H1 (cell line): ENCODE measurements at regions not wholly inside any gene's neighbourhood (a gene's known extent, or its start where the extent isn't known, plus 50 kb on each side); places are given as distances from the start of the nearest gene placed in this dataset.

Experiments used
- CTCF ChIA-PET: fragments of 300-600 bp; sonication (Branson Sonifier 250); formaldehyde crosslinking; loops from one replicate; lab custom pipeline; 2021; ENCODE audit not compliant: partially characterized antibody; lab: Charles Lee
- POLR2A ChIA-PET: fragments of 300-600 bp; sonication (Branson Sonifier 250); formaldehyde crosslinking; loops from one replicate; lab custom pipeline; 2021; ENCODE audit warnings: inconsistent platforms; ENCODE audit not compliant: partially characterized antibody; lab: Charles Lee
- DNase-seq, 2 experiments: peaks; one replicate each; pipeline versions ENCODE4 v3.0.0 to v3.0.0-alpha.2; 2010 to 2022; ENCODE audit warnings: low spot score in 2 of 2, low read depth in 1 of 2, mixed read lengths in 1 of 2
- FAIRE-seq: peaks from 2 replicates; lab custom pipeline; 2011; peaks lifted over from hg19 to GRCh38; lab: Jason Lieb, UNC
- H2AFZ ChIP-seq: 2 replicates; pipeline ENCODE4 v1.8.1; 2012; ENCODE audit warnings: low read length, inconsistent platforms
- H2AK5ac ChIP-seq: 2 replicates; pipeline ENCODE4 v1.6.1; 2013; ENCODE audit warnings: low read depth, low read length
- H2BK120ac ChIP-seq: replicated peaks from 2 replicates; pipeline ENCODE3; 2013; ENCODE audit warnings: low read depth, low read length, inconsistent platforms
- H2BK12ac ChIP-seq: 2 replicates; pipeline ENCODE4 v1.6.1; 2013; ENCODE audit warnings: low read depth, low read length
- H2BK15ac ChIP-seq: 2 replicates; pipeline ENCODE4 v1.6.1; 2013; ENCODE audit warnings: low read length
- H2BK20ac ChIP-seq: 2 replicates; pipeline ENCODE4 v1.6.1; 2013; ENCODE audit warnings: low read length
- H2BK5ac ChIP-seq: 2 replicates; pipeline ENCODE4 v1.6.1; 2013; ENCODE audit warnings: low read depth, low read length
- H3K14ac ChIP-seq: 2 replicates; pipeline ENCODE4 v1.6.1; 2013; ENCODE audit warnings: inconsistent platforms; ENCODE audit not compliant: insufficient read length
- H3K18ac ChIP-seq: 2 replicates; pipeline ENCODE4 v1.6.1; 2013; ENCODE audit warnings: low read length; ENCODE audit errors: extremely low read depth
- H3K23ac ChIP-seq: 2 replicates; pipeline ENCODE4 v1.6.1; 2013; ENCODE audit warnings: inconsistent platforms; ENCODE audit not compliant: insufficient read length
- H3K23me2 ChIP-seq: 2 replicates; pipeline ENCODE4 v1.6.1; 2013; ENCODE audit warnings: low read depth, low read length
- H3K27ac ChIP-seq: 2 replicates; pipeline ENCODE4 v1.6.1; 2011; ENCODE audit warnings: low read depth, low read length, inconsistent platforms
- H3K27me3 ChIP-seq, 4 experiments: replicated peaks in 1 of 4; 1 replicate in 1 of 4; 2 replicates in 3 of 4; pipeline versions ENCODE4 v1.6.1 to v1.8.1; 2011 to 2013; ENCODE audit warnings: low read length in 3 of 4, mild to moderate bottlenecking in 3 of 4, inconsistent platforms in 2 of 4, mixed read lengths in 2 of 4, moderate library complexity in 1 of 4; ENCODE audit not compliant: control insufficient read depth in 3 of 4, insufficient read depth in 3 of 4; ENCODE audit errors: extremely low read depth in 1 of 4
- H3K36me3 ChIP-seq, 4 experiments: 2 replicates each; pipeline versions ENCODE4 v1.6.1 to v1.8.1; 2011 to 2013; ENCODE audit warnings: mild to moderate bottlenecking in 4 of 4, low read length in 3 of 4, moderate library complexity in 2 of 4, control low read depth in 1 of 4, inconsistent platforms in 1 of 4; ENCODE audit not compliant: insufficient read depth in 4 of 4, control insufficient read depth in 2 of 4
- H3K4ac ChIP-seq: replicated peaks from 2 replicates; pipeline ENCODE3; 2013; ENCODE audit warnings: low read length, low read depth, mixed read lengths, inconsistent platforms; ENCODE audit not compliant: insufficient read length
- H3K4me1 ChIP-seq, 4 experiments: replicated peaks in 1 of 4; 1 replicate in 1 of 4; 2 replicates in 3 of 4; pipeline versions ENCODE4 v1.6.1 to v1.8.1; 2011 to 2013; ENCODE audit warnings: low read length in 3 of 4, inconsistent platforms in 2 of 4, mixed read lengths in 1 of 4; ENCODE audit not compliant: insufficient read depth in 4 of 4, control insufficient read depth in 3 of 4
- H3K4me2 ChIP-seq, 2 experiments: 2 replicates each; pipeline versions ENCODE4 v1.6.1 to v1.8.1; 2011 to 2013; ENCODE audit warnings: low read depth in 2 of 2, low read length in 2 of 2, control low read depth in 1 of 2, inconsistent platforms in 1 of 2, mild to moderate bottlenecking in 1 of 2; ENCODE audit not compliant: insufficient read depth in 1 of 2
- H3K4me3 ChIP-seq, 4 experiments: fragments of 200-600, 300-600 bp in 1 of 4; sonication (generic), shearing (Covaris generic), sonication (Bioruptor Twin) in 1 of 4; 2 replicates each; pipeline versions ENCODE4 v1.5.1 to v1.8.1; 2011 to 2016; ENCODE audit warnings: low read length in 4 of 4, low read depth in 3 of 4, control low read depth in 2 of 4, inconsistent platforms in 2 of 4, mild to moderate bottlenecking in 2 of 4, mixed read lengths in 1 of 4, moderate library complexity in 1 of 4; ENCODE audit not compliant: insufficient read depth in 2 of 4; ENCODE audit errors: extremely low read depth in 1 of 4
- H3K56ac ChIP-seq: replicated peaks from 2 replicates; pipeline ENCODE3; 2013; ENCODE audit warnings: low read depth, mild to moderate bottlenecking, mixed read lengths, low read length, inconsistent platforms; ENCODE audit not compliant: insufficient read length
- H3K79me1 ChIP-seq: 2 replicates; pipeline ENCODE4 v1.6.1; 2013; ENCODE audit warnings: low read depth, low read length, control low read depth
- H3K79me2 ChIP-seq, 2 experiments: 2 replicates each; pipeline versions ENCODE4 v1.6.1 to v1.8.1; 2012 to 2013; ENCODE audit warnings: low read length in 2 of 2, mild to moderate bottlenecking in 2 of 2, inconsistent platforms in 1 of 2; ENCODE audit not compliant: insufficient read depth in 2 of 2, control insufficient read depth in 1 of 2
- H3K9ac ChIP-seq, 4 experiments: replicated peaks in 1 of 4; 1 replicate in 1 of 4; 2 replicates in 3 of 4; pipeline versions ENCODE4 v1.6.1 to v1.8.1; 2011 to 2013; ENCODE audit warnings: low read depth in 3 of 4, low read length in 3 of 4, control low read depth in 2 of 4, mild to moderate bottlenecking in 2 of 4, moderate library complexity in 2 of 4, inconsistent platforms in 1 of 4; ENCODE audit errors: extremely low read depth in 1 of 4
- H3K9me3 ChIP-seq, 2 experiments: 2 replicates each; pipeline versions ENCODE4 v1.6.1 to v1.8.1; 2012 to 2013; ENCODE audit warnings: mild to moderate bottlenecking in 2 of 2, moderate library complexity in 2 of 2, control low read depth in 1 of 2, inconsistent platforms in 1 of 2, low read depth in 1 of 2, low read length in 1 of 2, mixed read lengths in 1 of 2; ENCODE audit not compliant: insufficient read depth in 2 of 2
- H4K20me1 ChIP-seq, 2 experiments: replicated peaks in 1 of 2; 2 replicates each; pipeline versions ENCODE3 to v1.8.1; 2011 to 2013; ENCODE audit warnings: inconsistent platforms in 2 of 2, low read length in 2 of 2, mild to moderate bottlenecking in 1 of 2; ENCODE audit not compliant: insufficient read depth in 2 of 2, control insufficient read depth in 1 of 2
- H4K5ac ChIP-seq: 2 replicates; pipeline ENCODE4 v1.6.1; 2013; ENCODE audit warnings: low read length, low read depth, mixed read lengths, inconsistent platforms; ENCODE audit not compliant: insufficient read length
- H4K8ac ChIP-seq: 2 replicates; pipeline ENCODE4 v1.8.0; 2013; ENCODE audit warnings: mild to moderate bottlenecking, moderate library complexity, low read length, inconsistent platforms; ENCODE audit not compliant: insufficient read depth; ENCODE audit errors: extremely low read depth
- H4K91ac ChIP-seq: replicated peaks from 2 replicates; pipeline ENCODE3; 2013; ENCODE audit warnings: low read length, mixed read lengths, inconsistent platforms; ENCODE audit not compliant: insufficient read length
- ATF2 ChIP-seq: IDR thresholded peaks from 2 replicates; pipeline ENCODE4 v1.6.1; 2012; ENCODE audit warnings: low read length, inconsistent platforms
- GTF2F1 ChIP-seq: IDR thresholded peaks from 2 replicates; pipeline ENCODE4 v1.6.1; 2012; ENCODE audit warnings: low read depth, low read length, improper control_type of control experiment, borderline replicate concordance
- PHF8 ChIP-seq: fragments of 200-600 bp; sonication (generic); conservative IDR thresholded peaks from 2 replicates; pipeline ENCODE4 v1.7.1; 2012; ENCODE audit warnings: low read depth, mild to moderate bottlenecking, inconsistent platforms, low read length, moderate library complexity
- TEAD4 ChIP-seq: IDR thresholded peaks from 2 replicates; pipeline ENCODE4 v1.6.1; 2012; ENCODE audit warnings: low read depth, low read length, inconsistent platforms, mixed read lengths
- YY1 ChIP-seq: IDR thresholded peaks from 2 replicates; pipeline ENCODE4 v1.6.1; 2011; ENCODE audit warnings: low read depth, mild to moderate bottlenecking, low read length

GRCh38 chr10:64486901-64487300, 965.7 kb downstream of the REEP3 start:
- Histone ChIP-seq H2BK5ac (no peak overlapping the region), H3K4me3 (no peak overlapping the region), H3K9ac (no peak overlapping the region), H3K56ac (no peak overlapping the region), H2BK12ac (no peak overlapping the region), H4K8ac (no peak overlapping the region), H3K27ac (no peak overlapping the region), H3K23me2 (no peaks in the 10 kb centered on the region), H3K4ac (no peak overlapping the region), H3K4me2 (no peak overlapping the region), H2AK5ac (no peak overlapping the region), H3K18ac (no peak overlapping the region), H2BK120ac (no peak overlapping the region), H2BK20ac (no peak overlapping the region), H3K9me3 (no peaks in the 10 kb centered on the region), H3K23ac (no peak overlapping the region), H4K20me1 (no peaks in the 10 kb centered on the region), H3K79me2 (no peaks in the 10 kb centered on the region), H4K5ac (no peak overlapping the region), H3K79me1 (no peaks in the 10 kb centered on the region), H4K91ac (no peak overlapping the region), H3K4me1 (no peaks in the 10 kb centered on the region), H2AFZ (no peak overlapping the region), H2BK15ac (no peak overlapping the region), H3K14ac (no peak overlapping the region), H3K27me3 (no peaks in the 10 kb centered on the region), H3K36me3 (no peaks in the 10 kb centered on the region)
- TF ChIP-seq YY1 (no peak), ATF2 (no peak), TEAD4 (no peak), GTF2F1 (no peak), PHF8 (no peak)
- ChIA-PET CTCF (no interaction called here), POLR2A (no interaction called here)
- FAIRE-seq (no peak), DNase-seq (no peak)
